NCI-H2227 (cell line): ENCODE measurements at regions not wholly inside any gene's neighbourhood (a gene's known extent, or its start where the extent isn't known, plus 50 kb on each side); places are given as distances from the start of the nearest gene placed in this dataset.

Source experiments
- DNase-seq: peaks from one replicate; lab custom pipeline; 2025; ENCODE audit not compliant: unreplicated experiment; lab: John Stamatoyannopoulos, UW

DNA sequence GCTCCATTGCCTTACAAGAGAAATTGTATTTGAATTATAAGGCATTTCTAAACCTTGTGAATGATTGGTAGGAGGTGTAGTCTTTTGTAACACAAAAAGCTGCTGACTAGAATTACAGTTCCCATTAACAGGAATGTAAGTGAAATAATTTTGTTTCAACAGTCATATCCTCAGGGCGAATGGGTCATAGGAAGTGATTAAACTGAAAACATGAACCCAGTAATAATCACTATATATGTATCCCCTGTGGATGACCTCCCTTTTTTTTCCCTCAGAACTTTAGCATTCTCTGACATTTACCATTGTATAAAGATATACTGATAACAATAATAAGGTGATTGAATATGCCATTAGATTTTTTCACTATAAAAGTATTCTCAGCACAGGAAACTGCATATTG, 312.3 kb downstream of the ATP23 start:
- DNase-seq = no peak

GRCh38 chr12:58254463-58255100, 313.2 kb downstream of the ATP23 start:
- DNase-seq = no peak

DNA sequence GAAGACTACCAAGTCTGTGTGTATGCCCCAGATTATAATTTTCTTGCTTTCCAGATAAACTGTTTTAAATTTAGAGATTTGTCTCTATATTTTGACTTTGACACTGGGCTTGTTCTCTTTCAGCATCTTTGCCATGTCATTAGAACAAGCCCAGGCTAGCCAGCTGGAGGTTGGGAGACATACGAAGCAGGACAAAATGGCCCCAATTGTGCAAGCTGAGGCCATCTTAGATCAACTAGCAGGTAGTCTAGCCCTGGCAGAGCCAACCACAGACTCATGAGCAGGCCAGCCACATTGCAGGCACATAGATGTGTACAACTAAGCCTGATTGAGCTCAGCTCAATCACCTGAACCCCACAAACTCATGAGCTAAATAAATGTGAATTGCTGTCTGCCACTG, 321.4 kb downstream of the ATP23 start:
- no peak for DNase-seq

- no peak for DNase-seq
Measured at GRCh38 chr12:58263816-58264215, 322.4 kb downstream of the ATP23 start.

GRCh38 chr12:58268069-58268468, 326.7 kb downstream of the ATP23 start:
- no peak for DNase-seq

DNA sequence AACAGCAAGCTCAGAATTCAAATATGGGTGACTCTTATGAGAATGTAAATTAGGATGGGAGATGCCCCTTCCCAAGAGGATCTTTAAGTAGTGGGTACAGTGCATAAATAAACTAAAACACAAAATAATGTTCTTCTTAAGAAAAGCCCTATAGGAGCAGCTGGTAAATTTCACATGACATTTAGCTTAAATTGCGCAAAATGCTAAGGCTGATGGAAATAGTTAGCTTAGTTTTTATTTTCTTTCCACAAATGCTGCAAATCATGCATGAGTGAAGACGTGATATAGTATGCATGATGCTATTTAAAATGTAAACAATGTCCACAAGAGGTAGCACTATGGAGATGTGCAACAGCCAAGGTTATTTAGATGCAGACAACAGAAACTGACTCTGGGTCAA, 328.1 kb downstream of the ATP23 start:
- DNase-seq = no peak

DNA sequence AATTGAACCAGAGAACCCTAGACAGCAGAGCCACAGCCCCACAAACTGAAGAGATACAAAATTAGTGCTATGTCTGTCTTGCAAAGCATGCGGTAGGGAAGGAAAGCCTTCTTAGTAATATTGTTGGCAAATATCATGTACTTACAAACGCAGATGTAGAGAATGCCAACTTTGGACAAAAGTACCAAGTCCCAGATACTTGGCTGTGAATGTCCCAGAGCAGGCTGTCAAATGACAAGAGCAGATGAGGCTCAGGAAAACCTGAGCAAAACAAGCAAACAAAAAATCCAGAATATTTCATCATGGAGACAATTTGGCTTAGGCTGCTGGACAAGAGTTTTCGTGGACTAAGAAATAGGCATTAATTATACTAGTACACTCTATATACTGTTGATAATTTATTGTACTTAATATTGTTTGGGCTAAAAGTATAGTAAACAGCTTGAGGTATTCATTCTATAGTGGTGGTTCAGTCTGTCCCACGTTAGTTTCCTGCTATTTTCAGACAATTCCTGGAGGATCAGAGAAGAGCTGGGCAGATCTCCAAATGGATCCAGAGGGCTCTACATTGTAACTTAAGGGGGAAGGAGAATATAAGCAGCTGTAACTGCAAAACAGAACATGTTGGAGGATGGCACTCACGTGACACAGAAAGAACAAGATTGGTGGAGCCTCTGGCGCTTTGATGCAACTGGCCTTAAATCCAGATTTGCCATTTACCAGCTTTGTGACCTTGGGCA, 329.8 kb downstream of the ATP23 start:
- no peak for DNase-seq

DNA sequence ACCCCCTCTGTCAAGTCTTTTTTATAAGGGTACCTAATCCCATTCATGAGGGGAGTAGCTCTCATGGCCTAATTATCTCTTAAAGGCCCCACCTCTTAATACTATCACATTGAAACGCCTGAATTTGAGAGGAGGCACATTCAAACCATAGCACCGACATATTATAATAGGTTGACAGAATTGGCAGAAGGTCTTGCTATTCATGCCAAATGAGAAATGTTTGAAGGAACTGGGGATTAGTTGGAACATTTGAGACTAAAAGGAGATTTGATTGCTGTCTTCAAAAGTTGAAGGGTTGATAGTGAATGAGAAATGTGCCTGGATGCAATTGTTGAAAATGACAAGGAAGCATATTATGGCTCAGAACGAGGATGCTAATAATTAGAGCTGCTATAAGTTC, 331.1 kb downstream of the ATP23 start:
- DNase-seq = no peak

DNA sequence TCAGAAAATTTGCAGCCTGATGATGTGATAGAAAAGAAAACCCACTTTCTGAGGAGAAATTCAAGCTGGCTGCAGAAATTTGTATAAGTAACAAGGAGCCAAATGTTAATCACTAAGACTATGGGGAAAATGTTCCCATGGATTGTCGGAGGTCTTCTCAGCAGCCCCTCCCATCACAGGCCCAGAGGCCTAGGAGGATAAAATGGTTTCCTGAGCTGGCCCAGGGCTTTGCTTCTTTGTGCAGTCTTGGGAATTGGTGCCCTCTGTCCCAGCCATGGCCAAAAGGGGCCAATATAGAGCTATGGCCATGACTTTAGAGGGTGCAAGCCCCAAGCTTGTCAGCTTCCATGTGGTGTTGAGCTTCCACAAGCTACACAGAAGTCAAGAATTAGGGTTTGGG, 335.9 kb downstream of the ATP23 start:
- no peak for DNase-seq

DNA sequence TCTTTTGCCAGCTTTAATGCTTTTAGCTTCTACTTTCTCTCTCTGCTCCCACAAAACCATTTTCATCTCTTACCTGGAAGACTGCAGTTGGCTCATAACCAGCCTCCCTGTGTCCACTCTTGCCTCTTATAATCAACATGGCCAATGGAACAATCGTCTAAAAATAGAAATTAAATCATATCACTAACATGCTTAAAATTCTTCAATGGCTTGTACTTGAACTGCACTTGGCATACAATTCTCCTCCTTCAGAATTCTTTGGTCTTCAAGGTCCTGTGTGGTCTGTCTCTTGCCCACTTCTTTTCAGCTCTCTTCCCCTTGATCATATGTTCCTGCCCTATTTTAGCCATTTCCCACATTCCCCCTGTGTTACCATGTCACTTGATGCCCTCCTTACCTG, 342.2 kb downstream of the ATP23 start:
- no peak for DNase-seq

DNA sequence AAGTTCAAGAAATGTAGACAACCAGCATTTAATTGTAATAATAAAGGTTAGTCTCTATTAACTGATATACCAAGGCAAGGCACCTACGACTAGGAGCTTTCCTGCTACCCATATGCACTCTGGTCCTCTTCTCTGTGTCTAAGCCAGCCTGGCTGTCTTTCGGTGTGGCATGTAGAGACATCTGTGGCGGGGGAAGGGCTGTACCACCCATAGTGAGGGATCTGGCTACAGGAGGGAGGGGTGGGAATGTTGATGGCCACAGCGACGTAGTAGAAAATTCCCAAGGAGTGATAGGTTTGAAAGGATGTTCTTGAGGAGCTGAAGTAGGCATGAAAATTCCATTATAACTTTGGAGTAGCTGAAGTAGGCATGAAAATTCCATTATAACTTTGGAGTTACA, 344.2 kb downstream of the ATP23 start:
- DNase-seq = no peak

DNA sequence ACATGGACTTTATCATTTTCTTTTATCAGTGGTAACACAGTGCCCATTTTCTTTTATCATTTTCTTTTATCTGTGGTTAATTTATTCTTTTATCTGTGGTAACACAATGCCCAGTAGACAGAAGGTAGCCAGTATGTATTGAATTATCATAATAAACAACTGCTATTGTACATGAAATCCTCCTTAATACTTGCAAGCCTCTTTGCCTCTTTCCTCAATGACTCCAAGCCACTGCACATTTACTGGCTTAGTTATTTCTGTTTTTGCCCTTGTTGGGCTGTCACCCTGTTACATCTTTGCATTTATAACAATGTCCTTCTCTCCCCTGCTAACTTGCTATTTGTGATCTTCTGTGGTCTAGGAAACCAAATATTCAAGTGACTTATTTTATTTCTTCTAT, 345.0 kb downstream of the ATP23 start:
- no peak for DNase-seq

DNA sequence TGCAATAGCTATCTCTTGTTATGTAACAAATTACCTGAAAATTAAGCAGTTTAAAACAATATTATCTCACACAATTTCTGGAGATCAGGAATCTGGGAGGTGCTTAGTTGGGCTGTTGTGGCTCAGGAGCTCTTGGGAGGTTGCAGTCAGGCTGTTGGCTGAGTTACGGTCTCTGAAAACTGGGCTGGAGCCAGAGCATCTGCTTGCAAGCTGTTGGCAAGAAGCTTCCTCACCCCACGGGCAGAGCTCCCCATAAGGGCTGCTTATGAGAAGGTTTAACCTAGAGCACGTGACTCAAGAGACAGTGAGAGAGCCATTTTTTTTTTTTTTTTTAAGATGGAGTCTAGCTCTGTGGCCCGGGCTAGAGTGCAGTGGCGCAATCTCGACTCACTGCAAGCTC, 346.8 kb downstream of the ATP23 start:
- no peak for DNase-seq

DNA sequence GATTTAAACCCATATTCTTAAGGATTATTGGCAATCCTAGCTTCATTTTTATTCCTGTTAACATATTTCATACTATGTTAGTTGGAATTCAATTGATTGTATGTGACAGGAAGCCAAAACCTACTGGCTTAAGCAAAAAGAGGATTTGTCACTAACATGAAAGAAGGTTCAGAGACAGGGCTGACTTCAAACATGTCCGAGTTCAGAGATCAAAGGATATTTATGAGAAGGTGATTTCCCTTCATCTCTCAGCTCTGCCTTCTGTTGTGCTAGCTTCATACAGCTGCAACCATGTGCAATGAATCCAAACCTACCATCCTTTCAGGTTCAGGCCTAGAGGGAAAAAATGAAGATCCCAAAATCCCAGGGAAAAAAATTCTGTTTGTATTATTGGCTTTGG, 349.7 kb downstream of the ATP23 start:
- no peak for DNase-seq

- no peak for DNase-seq
Measured at GRCh38 chr12:58293308-58293982, 352.1 kb downstream of the ATP23 start.

DNA sequence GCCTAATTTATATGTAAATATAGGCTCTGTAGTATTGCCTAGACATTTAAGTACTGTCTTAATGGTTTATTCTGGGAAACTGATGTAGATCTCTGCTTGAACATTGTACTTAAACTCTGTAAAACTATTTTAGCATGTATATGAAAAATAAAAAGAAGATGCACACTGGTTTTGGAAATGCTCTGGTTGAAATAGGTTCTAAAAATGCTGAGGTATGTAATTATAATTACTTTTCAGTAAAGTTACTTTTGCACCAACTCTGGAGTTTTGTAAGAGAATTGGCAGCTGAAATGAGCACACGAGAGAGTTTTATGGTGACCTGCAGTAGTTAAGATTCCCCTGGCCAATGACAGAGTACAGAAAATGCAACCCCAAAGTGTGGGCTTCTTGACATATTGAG, 353.9 kb downstream of the ATP23 start:
- DNase-seq = no peak

DNA sequence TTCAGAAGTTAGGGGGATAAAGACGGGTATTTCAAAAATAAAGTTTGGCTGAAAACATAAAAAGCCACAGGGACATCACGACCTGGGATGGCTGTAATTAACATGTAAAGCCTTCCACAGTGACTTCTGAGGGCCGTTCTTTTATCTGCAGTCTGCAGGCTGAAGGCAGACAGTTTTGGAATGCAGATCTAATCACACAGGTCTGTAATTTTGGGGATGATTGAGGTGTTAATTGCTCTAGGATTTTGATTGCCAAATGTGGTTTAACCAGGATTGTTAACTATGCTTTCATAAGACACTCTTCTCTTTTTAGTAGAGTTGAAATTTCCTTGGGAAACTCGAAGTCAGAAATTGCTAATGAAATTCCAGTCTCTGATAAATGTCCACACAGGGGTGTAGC, 355.5 kb downstream of the ATP23 start:
- DNase-seq = no peak

GRCh38 chr12:58298803-58299202, 357.4 kb downstream of the ATP23 start:
- no peak for DNase-seq

GRCh38 chr12:58299371-58299770, 358.0 kb downstream of the ATP23 start:
- DNase-seq = no peak

DNA sequence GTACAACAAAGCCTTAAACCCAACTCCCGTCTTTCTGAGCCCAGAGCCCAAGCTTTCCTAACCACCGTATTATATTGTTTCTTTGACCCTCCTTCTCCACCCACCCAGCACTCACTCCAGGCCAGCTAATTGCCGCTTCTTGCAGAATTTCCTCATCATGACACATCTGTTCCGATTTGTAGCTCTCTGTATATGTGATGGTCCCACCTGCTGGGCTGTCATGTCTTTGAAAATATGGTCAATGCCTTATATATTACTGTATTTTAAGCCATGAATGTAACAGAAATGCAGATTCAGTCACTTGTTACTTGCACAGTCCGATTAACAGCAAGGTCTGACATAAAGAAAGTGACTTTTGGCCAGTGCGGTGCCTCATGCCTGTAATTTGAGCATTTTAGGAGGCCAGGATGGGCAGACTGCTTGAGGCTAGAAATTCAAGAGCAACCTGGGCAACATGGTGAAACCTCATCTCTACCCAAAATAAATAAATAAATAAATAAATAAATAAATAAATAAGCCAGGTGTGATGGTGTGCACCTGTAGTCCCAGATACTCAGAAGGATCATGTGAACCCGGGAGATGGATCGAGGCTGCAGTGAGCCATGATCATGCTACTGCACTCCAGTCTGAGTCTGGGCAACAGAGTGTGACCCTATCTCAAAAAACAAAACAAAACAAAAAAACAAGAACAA, 359.8 kb downstream of the ATP23 start:
- no peak for DNase-seq

GRCh38 chr12:58301730-58302122, 360.4 kb downstream of the ATP23 start:
- DNase-seq = no peak

GRCh38 chr12:58302487-58303011, 361.2 kb downstream of the ATP23 start:
- no peak for DNase-seq
